K562 (cell line): ENCODE measurements at regions not wholly inside any gene's neighbourhood (a gene's known extent, or its start where the extent isn't known, plus 50 kb on each side); places are given as distances from the start of the nearest gene placed in this dataset.

Experiments used
- CREB3L1 ChIP-seq: fragments of 450-650 bp; IDR thresholded peaks from 2 replicates; pipeline ENCODE4 v1.6.1; 2014; ENCODE audit warnings: low read depth, mild to moderate bottlenecking, moderate library complexity, borderline replicate concordance
- GTF2E2 ChIP-seq: fragments of 200-800 bp; sonication (Bioruptor generic); IDR thresholded peaks from 2 replicates; pipeline ENCODE4 v1.6.1; 2016; ENCODE audit warnings: missing genetic modification characterization, missing compliant biosample characterization
- RREB1 ChIP-seq: fragments of 250-450 bp; sonication (Bioruptor Pico); IDR thresholded peaks from 2 replicates; pipeline ENCODE4 v1.4.0; 2020
- SMAD2 ChIP-seq: fragments of 150-350 bp; IDR thresholded peaks from 2 replicates; pipeline ENCODE4 v1.6.1; 2014; ENCODE audit warnings: low read depth, mild to moderate bottlenecking, low read length
- SP2 ChIP-seq: IDR thresholded peaks from 2 replicates; pipeline ENCODE4 v1.6.1; 2011; ENCODE audit warnings: mild to moderate bottlenecking, low read depth, low read length, moderate library complexity; ENCODE audit not compliant: poor library complexity, severe bottlenecking; ENCODE audit errors: extremely low read depth
- THAP7 ChIP-seq: fragments of 250-450 bp; sonication (Bioruptor Pico); IDR thresholded peaks from 2 replicates; pipeline ENCODE4 v1.5.0; 2021
- ZBTB40 ChIP-seq, 2 experiments: fragments of 450-650 bp in 1 of 2; sonication (generic) in 1 of 2; formaldehyde crosslinking in 1 of 2; IDR thresholded peaks; 2 replicates each; pipeline versions ENCODE4 v1.7.1 to v1.9.0; 2016 to 2022; ENCODE audit warnings: inconsistent platforms in 1 of 2, mild to moderate bottlenecking in 1 of 2, missing genetic modification reagents in 1 of 2
- ZNF354B ChIP-seq: fragments of 250-450 bp; sonication (Bioruptor Pico); IDR thresholded peaks from 2 replicates; pipeline ENCODE4 v1.4.0; 2020

- no peak for TF ChIP-seq ZBTB40 (IDR thresholded peaks at IDR 0.05)
- no peak for TF ChIP-seq ZBTB40 (CRISPR knock-in tag; IDR thresholded peaks at IDR 0.05)
- TF ChIP-seq CREB3L1 = no peak
- TF ChIP-seq GTF2E2 (tag) = no peak; the same call in 1 of the 2 replicates
- 0 out of 2 replicates have a peak, but pooled peaks have one; percentile 72 for TF ChIP-seq RREB1 (CRISPR knock-in tag)
- 0 out of 2 replicates have a peak, but pooled peaks have one; percentile 40 for TF ChIP-seq THAP7 (CRISPR knock-in tag)
- peak; percentile 90 for TF ChIP-seq ZNF354B
- no peak for TF ChIP-seq SP2
- no peak for TF ChIP-seq SMAD2
These were observed 220.5 kb upstream of the DUSP10 start (continued) for GRCh38 chr1:221962385-221962784.
